RWPE1 (cell line): ENCODE measurements at regions not wholly inside any gene's neighbourhood (a gene's known extent, or its start where the extent isn't known, plus 50 kb on each side); places are given as distances from the start of the nearest gene placed in this dataset.

Experiments
- CTCF ChIA-PET: fragments of 350-600 bp; sonication (Branson Sonifier 250); formaldehyde crosslinking; extraction: SDS; loops from one replicate; lab custom pipeline; 2021; lab: Yijun Ruan, JAX
- POLR2A ChIA-PET: fragments of 400-600 bp; formaldehyde crosslinking; extraction: SDS; loops from one replicate; lab custom pipeline; 2020; ENCODE audit warnings: antibody characterized with exemption; ENCODE audit not compliant: low non-redundant PET; lab: Yijun Ruan, JAX
- DNase-seq: peaks from one replicate; pipeline ENCODE4 v3.0.0; 2012; ENCODE audit warnings: low spot score
- H3K27ac ChIP-seq: fragments of 450-650 bp; 2 replicates; pipeline ENCODE4 v1.5.1; 2017
- CTCF ChIP-seq: fragments of 450-650 bp; conservative IDR thresholded peaks from 2 replicates; pipeline ENCODE4 v1.5.1; 2017; ENCODE audit warnings: low read depth, mild to moderate bottlenecking

- POLR2A ChIA-PET = no interaction called here
- TF ChIP-seq CTCF = no peak
- H3K27ac ChIP-seq = no peak overlapping the region
- CTCF ChIA-PET = no interaction called here
- no peak for DNase-seq
These were observed 394.6 kb upstream of the IL12A start for GRCh38 chr3:159593927-159594605.

DNA sequence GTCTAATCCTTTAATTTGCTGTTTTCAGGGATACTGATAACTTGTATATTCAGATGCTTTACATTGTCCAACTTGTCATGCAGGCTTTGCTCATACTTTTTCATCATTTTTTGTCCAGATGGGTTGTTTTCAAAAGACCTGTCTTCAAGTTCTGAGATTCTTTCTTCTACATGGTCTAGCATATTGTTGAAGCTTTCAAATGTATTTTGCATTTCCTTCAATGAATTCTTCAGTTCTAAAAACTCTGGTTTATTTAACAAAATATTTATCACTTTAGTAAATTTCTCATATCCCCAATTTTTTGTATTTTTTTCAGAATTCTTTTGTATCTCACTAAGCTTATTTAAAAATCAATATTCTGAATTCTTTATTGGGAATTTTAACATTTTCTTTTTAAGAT lies 388.3 kb upstream of the IL12A start:
- POLR2A ChIA-PET = no interaction called here
- no peak overlapping the region for H3K27ac ChIP-seq
- TF ChIP-seq CTCF = no peak
- DNase-seq = no peak
- CTCF ChIA-PET = interaction anchor here (0.5 kb wide), 1 partner anchor 17 kb away, joined by 3 read pairs; no protein-coding TSS in a partner anchor

- no peak for TF ChIP-seq CTCF
- no peak overlapping the region for H3K27ac ChIP-seq
- peak; percentile 13 for DNase-seq
- CTCF ChIA-PET = interaction anchor here (0.6 kb wide), 1 partner anchor 268 kb away, joined by 4 read pairs; no protein-coding TSS in a partner anchor
- POLR2A ChIA-PET = interaction anchor here (0.5 kb wide), 1 partner anchor 917 kb away, joined by 7 read pairs; no protein-coding TSS in a partner anchor
These were observed 384.5 kb upstream of the IL12A start for GRCh38 chr3:159604151-159604581.

DNA sequence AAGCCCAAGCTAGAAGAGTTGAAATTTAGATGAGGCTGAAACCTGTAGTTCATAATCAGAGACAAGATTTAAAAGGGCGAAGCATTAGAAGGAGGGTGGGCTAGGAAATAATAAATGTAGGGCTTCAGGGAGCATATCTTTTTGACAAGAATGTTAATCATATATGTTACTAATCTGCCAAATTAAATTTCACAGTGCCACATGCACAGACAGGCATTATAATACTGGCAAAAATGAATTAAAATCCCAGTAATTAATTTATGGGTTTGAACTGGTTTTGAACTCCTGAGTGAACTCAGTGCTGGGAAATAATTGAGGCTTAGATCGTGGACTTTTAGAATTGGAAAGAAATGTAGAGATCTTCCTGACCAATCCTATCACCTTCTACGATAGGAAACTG lies 383.5 kb upstream of the IL12A start:
- ChIA-PET POLR2A (no interaction called here), CTCF (interaction anchor here (0.6 to 1.2 kb wide), 2 partner anchors 200 to 529 kb away, joined by 3 read pairs; no protein-coding TSS in a partner anchor)
- DNase-seq = no peak
- H3K27ac ChIP-seq = no peak overlapping the region
- TF ChIP-seq CTCF = no peak

DNA sequence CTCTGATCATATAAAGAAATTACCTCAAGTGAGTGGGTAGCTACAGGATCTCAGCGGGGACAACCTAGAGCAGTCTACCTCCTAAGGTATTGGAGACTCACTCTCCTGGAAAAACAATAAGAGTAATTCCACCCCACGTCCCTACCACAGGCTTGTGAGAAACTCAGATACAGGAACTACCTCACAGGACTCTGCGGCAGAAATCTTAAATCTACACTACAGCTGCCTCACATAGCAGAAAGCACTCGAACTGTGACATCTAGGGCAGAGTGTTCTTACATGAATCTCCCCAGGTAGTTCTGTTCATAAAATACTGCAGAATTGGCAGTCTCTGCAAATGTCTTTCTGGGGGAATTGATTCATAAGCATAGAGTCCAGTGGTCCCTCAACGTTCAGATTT lies 382.9 kb upstream of the IL12A start:
- no peak for DNase-seq
- no peak overlapping the region for H3K27ac ChIP-seq
- POLR2A ChIA-PET = no interaction called here
- CTCF ChIA-PET = interaction anchor here (0.6 to 1.2 kb wide), 4 partner anchors 200 to 529 kb away, joined by 3 to 5 read pairs (median 3); no protein-coding TSS in a partner anchor
- no peak for TF ChIP-seq CTCF

- TF ChIP-seq CTCF = no peak
- ChIA-PET CTCF (interaction anchor here (0.6 to 0.7 kb wide), 2 partner anchors 321 to 398 kb away, joined by 3 read pairs; no protein-coding TSS in a partner anchor), POLR2A (no interaction called here)
- DNase-seq = no peak
- H3K27ac ChIP-seq = no peak overlapping the region
These were observed 380.8 kb upstream of the IL12A start for GRCh38 chr3:159607856-159608255.
